Thyroid gland (tissue), 4 donors: ENCODE measurements at regions not wholly inside any gene's neighbourhood (a gene's known extent, or its start where the extent isn't known, plus 50 kb on each side); places are given as distances from the start of the nearest gene placed in this dataset.

ENCODE experiments used
- DNase-seq, 2 donors: peaks; one replicate each; pipeline ENCODE4 v3.0.0-alpha.2; 2019
- H3K27ac ChIP-seq, 3 donors: fragments of 200-600 bp; sonication (generic); 1 replicate in 2 of 3; 2 replicates in 1 of 3; pipeline ENCODE4 v1.5.1; 2016 to 2019; ENCODE audit warnings: mild to moderate bottlenecking in 1 of 3, moderate library complexity in 1 of 3
- H3K27me3 ChIP-seq: fragments of 200-600 bp; sonication (generic); one replicate; pipeline ENCODE4 v1.5.1; 2019
- H3K36me3 ChIP-seq, 2 donors: fragments of 200-600 bp; sonication (generic); one replicate each; pipeline ENCODE4 v1.5.1; 2016 to 2019
- H3K4me1 ChIP-seq, 2 donors: fragments of 200-600 bp; sonication (generic); one replicate each; pipeline ENCODE4 v1.5.1; 2017 to 2019
- H3K4me3 ChIP-seq, 3 donors: fragments of 200-600 bp; sonication (generic); replicated peaks in 1 of 3; 1 replicate in 2 of 3; 2 replicates in 1 of 3; pipeline ENCODE4 v1.5.1; 2016; ENCODE audit warnings: mild to moderate bottlenecking in 1 of 3
- H3K9me3 ChIP-seq: fragments of 200-600 bp; sonication (generic); one replicate; pipeline ENCODE4 v1.5.1; 2017
- POLR2A ChIP-seq, 2 donors: fragments of 450-650 bp; IDR thresholded peaks; one replicate each; pipeline ENCODE4 v1.6.1; 2017; ENCODE audit warnings: antibody characterized with exemption in 2 of 2, mild to moderate bottlenecking in 2 of 2, moderate library complexity in 1 of 2
- WGBS, 2 donors: methylation state at CpG; one replicate each; pipeline ENCODE4 v1.1.5; 2017; 5-methylcytosine and 5-hydroxymethylcytosine counted together
- intact Hi-C: fragments of 100-400 bp; cut with DNase I; formaldehyde crosslinking; loops from one replicate; pipeline ENCODE4 v1.15.1; 2023
- TF ChIP-seq, protein P1 (sequence below), 6 experiments: fragments of 200-600 bp in 3 of 6; fragments of 450-650 bp in 3 of 6; sonication (generic) in 3 of 6; IDR thresholded peaks; one replicate each; pipeline ENCODE4 v1.5.1; 2016 to 2019; ENCODE audit warnings: antibody characterized with exemption in 6 of 6, mild to moderate bottlenecking in 2 of 6, inconsistent platforms in 1 of 6, moderate library complexity in 1 of 6

DNA sequence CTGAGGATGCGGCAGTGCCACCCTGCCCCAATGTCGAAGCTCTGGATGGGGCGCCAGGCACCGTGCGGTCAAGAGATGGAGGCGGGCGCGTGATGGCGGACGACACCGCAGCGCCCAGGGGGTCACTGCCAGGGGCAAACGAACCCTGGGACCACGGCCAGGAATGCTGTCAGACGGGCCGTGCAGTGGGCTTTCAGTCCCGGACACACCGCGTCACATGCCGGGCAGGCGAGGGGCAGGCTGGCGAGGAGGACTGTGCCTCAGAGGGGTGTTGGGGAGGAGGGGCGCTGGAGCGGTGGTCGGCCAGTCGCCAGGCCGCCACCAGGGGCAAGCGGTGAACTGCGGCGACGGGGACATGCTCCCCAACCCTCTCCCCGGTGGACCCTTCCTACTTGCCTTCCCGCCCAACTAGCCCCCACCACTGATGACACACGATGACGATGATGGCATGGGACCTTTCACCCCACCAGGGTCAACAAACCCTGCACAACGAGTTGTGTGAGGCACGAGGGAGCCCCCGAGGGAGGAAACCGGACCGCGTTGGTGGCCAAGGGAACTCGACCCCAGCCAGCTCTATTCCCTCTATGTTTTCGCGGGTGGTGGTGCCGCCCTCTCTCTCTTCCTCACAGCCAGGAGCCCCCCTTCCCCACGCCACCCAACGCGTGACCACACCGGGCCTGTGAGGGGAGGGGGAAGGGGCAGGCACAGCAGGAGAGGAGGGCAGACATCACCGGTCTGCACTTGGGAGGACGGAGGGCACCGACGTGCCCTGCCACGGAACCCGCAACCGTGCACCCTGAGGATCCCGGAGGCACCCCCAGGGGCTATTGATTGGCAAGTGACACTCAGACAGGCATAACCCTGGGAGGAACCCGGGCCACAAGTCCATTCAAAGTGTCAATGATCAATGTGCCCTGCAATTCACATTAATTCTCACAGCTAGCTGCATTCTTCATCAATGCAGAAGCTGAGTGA lies 1960.9 kb upstream of the DEFB115 start:
- Histone ChIP-seq H3K27ac (no peak overlapping the region), H3K4me1 (no peaks in the 10 kb centered on the region), H3K36me3 (no peaks in the 10 kb centered on the region), H3K4me3 (no peak overlapping the region), H3K9me3 (no peaks in the 10 kb centered on the region), H3K27me3 (no peaks in the 10 kb centered on the region)
- intact Hi-C loops, result no loop called here
- 80 to 84% methylated on average over 49 to 55 of the region's 58 CpGs for WGBS, 2 donors
- TF ChIP-seq, protein P1, sequence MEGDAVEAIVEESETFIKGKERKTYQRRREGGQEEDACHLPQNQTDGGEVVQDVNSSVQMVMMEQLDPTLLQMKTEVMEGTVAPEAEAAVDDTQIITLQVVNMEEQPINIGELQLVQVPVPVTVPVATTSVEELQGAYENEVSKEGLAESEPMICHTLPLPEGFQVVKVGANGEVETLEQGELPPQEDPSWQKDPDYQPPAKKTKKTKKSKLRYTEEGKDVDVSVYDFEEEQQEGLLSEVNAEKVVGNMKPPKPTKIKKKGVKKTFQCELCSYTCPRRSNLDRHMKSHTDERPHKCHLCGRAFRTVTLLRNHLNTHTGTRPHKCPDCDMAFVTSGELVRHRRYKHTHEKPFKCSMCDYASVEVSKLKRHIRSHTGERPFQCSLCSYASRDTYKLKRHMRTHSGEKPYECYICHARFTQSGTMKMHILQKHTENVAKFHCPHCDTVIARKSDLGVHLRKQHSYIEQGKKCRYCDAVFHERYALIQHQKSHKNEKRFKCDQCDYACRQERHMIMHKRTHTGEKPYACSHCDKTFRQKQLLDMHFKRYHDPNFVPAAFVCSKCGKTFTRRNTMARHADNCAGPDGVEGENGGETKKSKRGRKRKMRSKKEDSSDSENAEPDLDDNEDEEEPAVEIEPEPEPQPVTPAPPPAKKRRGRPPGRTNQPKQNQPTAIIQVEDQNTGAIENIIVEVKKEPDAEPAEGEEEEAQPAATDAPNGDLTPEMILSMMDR (IDR thresholded peaks at IDR 0.05), result no peak
- no peak for TF ChIP-seq POLR2A (IDR thresholded peaks at IDR 0.05)
- DNase-seq, result no peak

DNA sequence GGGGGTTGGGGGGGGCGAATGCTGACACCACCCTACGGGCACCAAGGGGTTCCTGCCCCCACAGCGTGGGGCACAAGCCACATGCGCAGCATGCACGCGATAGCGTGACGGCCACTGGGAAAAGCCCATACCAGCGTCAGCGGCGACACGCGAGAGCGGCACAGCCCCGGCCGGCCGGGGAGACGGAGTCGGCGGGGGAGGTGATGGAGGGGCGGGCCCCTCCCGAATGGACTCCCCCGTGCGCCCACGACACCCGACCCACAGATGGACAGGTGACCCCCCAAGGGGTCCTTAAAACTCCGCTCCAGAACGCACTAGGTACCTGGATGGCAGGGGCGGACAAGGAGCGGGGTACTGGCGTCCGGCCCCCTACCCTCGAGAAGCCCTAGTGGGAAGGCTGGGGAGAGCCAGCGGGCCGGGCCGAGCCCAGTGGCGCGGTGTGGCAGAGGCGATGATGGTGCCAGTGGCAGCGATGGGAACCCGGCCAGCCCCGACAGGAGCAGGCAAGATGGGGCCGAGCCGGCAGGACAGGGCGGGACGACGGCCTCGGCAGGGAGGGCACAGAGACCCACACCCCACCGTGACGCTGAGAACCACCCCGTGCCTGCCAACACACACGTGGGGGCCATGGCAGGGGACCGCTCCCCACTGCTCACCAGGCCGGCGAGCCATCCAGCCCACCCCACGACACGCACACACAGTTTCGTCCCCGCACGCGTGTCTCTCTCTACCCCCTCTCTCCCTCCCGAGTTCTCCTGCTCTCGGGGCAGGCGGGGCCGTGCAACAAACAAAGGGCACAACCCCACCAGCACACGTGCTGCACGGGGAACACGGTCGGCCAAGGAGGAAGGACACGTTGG lies 1959.8 kb upstream of the DEFB115 start:
- TF ChIP-seq, protein P1 (IDR thresholded peaks at IDR 0.05), result no peak
- no peak for TF ChIP-seq POLR2A (IDR thresholded peaks at IDR 0.05)
- no peak overlapping the region for H3K27ac ChIP-seq
- H3K27me3 ChIP-seq, result no peaks in the 10 kb centered on the region
- no peaks in the 10 kb centered on the region for H3K36me3 ChIP-seq
- 74 to 78% methylated on average over 65 to 69 of the region's 70 CpGs for WGBS, 2 donors
- DNase-seq, result no peak
- no peaks in the 10 kb centered on the region for H3K4me1 ChIP-seq
- H3K4me3 ChIP-seq, result no peak overlapping the region
- no peaks in the 10 kb centered on the region for H3K9me3 ChIP-seq
- intact Hi-C loops, result no loop called here

DNA sequence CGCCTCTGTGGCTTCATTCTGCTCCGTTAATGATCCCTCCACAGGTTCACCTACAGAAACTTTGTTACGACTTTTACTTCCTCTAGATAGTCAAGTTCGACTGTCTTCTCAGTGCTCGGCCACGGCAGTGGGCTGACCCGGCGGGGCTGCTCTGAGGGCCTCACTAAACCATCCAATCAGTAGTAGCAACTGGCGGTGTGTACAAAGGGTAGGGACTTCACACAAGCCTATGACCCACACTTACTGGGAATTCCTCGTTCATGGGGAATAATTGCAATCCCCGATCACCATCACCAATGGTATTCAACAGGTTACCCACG lies 1959.2 kb upstream of the DEFB115 start:
- no peak for TF ChIP-seq POLR2A (IDR thresholded peaks at IDR 0.05)
- TF ChIP-seq, protein P1 (IDR thresholded peaks at IDR 0.05), result no peak
- Histone ChIP-seq H3K9me3 (no peaks in the 10 kb centered on the region), H3K27ac (no peak overlapping the region), H3K4me3 (no peak overlapping the region), H3K4me1 (no peaks in the 10 kb centered on the region), H3K36me3 (no peaks in the 10 kb centered on the region), H3K27me3 (no peaks in the 10 kb centered on the region)
- 78 to 85% methylated on average over 12 of the region's 12 CpGs for WGBS, 2 donors
- intact Hi-C loops, result no loop called here
- DNase-seq, result no peak

DNA sequence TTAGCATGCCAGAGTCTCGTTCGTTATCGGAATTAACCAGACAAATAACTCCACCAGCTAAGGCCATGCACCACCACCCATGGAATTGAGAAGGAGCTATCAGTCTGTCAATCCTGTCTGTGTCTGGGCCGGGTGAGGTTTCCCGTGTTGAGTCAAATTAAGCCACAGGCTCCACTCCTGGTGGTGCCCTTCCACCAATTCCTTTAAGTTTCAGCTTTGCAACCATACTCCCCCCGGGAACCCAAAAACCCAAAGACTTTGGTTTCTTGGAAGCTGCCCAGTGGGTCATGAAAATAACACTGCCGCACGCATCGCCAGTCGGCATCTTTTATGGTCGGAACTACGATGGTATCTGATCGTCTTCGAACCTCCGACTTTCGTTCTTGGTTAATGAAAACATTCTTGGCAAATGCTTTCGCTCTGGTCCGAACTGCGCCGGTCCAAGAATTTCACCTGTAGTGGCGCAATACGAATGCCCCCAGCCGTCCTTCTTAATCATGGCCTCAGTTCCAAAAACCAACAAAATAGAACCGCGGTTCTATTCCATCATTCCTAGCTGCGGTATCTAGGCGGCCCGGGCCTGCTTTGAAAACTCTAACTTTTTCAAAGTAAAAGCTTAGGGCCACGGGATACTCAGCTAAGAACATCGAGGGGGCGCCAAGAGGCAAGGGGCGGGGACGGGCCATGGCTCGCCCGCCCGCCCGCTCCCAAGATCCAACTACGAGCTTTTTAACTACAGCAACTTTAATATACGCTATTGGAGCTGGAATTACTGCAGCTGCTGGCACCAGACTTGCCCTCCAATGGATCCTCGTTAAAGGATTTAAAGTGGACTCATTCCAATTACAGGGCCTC lies 1958.5 kb upstream of the DEFB115 start:
- TF ChIP-seq POLR2A (IDR thresholded peaks at IDR 0.05), result no peak
- TF ChIP-seq, protein P1 (IDR thresholded peaks at IDR 0.05), result no peak
- no peaks in the 10 kb centered on the region for H3K4me1 ChIP-seq
- H3K36me3 ChIP-seq, result no peaks in the 10 kb centered on the region
- no peak for DNase-seq
- H3K4me3 ChIP-seq, result no peak overlapping the region
- no peak overlapping the region for H3K27ac ChIP-seq
- intact Hi-C loops, result no loop called here
- no peaks in the 10 kb centered on the region for H3K27me3 ChIP-seq
- WGBS, 2 donors, result 88 to 89% methylated on average over 40 of the region's 40 CpGs
- no peaks in the 10 kb centered on the region for H3K9me3 ChIP-seq
